Limb (tissue), 2 donors: ENCODE measurements at regions not wholly inside any gene's neighbourhood (a gene's known extent, or its start where the extent isn't known, plus 50 kb on each side); places are given as distances from the start of the nearest gene placed in this dataset.
A peak's percentile ranks its signal among the peaks of the same experiment; 100 is the strongest.
"Not testable (repeated sequence)": the region's sequence is repeated elsewhere in the genome, so short reads cannot be mapped to it uniquely, and the experiment has no call there.

ENCODE experiments used
- DNase-seq, 2 donors: peaks; one replicate each; pipeline ENCODE4 v3.0.0-alpha.2; 2016; ENCODE audit errors: extremely low spot score in 2 of 2

DNA sequence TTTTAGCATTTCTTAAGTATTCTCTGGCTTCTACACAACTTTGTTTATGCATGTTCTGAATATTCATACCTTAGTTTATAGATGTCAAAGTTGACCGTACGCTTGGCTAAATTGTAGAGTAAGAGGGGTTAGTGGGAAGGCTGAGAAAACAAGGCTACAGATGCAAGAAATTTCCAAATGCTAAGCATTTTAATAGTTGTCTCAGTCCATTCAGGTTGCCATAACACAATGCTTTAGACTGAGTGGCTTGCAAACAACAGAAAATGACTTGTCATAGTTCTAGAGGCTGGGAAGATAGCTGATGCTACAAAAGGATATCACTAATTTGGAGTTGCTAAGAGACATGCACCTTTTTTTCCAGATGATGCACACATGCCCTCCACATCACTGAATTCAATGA lies 53.0 kb upstream of the C1QTNF3 start:
- DNase-seq: not testable (repeated sequence)

GRCh38 chr5:34099891-34100290 lies 56.9 kb upstream of the C1QTNF3 start:
- not testable (repeated sequence) for DNase-seq

DNA sequence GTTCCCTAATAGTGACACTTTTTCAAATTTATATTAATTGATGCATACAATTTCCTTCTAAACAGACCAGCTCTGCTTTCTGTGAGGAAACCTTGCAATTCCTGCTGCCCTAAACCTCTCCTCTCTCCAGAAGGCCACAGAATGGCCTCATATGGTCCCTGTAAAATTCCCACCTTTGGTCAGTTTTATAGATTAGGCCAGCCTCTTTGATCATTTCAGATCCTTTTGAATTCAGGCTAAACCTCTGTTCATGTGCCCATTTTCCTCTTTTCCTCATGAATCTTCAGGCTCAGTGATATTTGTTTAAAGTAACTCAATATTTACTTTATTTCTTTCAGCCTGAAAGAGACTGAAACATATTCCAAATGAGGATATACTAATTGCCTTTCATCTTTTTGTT lies 58.6 kb upstream of the C1QTNF3 start:
- not testable (repeated sequence) for DNase-seq

GRCh38 chr5:34108897-34109296 lies 65.9 kb upstream of the C1QTNF3 start:
- not testable (repeated sequence) for DNase-seq

GRCh38 chr5:34124280-34124679 lies 81.3 kb upstream of the C1QTNF3 start:
- not testable (repeated sequence) for DNase-seq

DNA sequence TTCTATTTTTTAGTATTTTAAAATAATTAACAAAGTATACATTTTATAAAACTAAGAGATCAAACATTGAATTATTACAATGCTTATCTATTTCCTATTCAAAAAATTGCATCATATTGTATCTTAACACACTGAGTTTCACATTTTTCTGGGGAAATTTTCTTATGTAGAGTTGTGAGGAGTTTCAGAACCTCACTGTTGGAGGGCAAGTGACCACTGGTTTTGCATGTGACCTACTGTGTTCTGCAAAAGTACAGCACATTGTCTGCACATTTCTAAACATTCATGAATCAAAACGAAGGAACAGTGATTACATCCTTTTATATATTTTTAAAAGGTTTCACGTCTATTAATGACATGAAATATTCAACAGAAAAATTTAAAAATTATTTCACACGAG lies 82.3 kb upstream of the C1QTNF3 start:
- DNase-seq: not testable (repeated sequence)

- not testable (repeated sequence) for DNase-seq
These were observed 83.7 kb upstream of the C1QTNF3 start for GRCh38 chr5:34126741-34127140.

GRCh38 chr5:34127818-34128217 lies 84.8 kb upstream of the C1QTNF3 start:
- not testable (repeated sequence) for DNase-seq

DNA sequence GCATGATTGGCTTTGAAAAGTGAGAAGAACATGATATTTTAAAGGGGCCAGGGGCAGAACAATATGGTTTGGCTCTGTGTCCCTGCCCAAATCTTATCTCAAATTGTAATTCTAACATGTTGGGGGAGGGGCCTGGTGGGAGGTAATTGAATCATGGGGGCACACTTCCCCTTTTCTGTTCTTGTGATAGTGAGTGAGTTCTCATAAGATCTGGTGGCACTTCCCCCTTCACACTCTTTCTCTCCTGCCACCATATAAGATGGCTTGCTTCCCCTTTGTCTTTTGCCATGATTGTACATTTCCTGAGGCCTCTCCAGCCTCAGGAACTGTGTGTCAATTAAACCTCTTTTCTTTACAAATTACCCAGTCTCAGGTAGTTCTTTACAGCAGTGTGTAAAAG lies 85.9 kb upstream of the C1QTNF3 start:
- DNase-seq: not testable (repeated sequence)

DNA sequence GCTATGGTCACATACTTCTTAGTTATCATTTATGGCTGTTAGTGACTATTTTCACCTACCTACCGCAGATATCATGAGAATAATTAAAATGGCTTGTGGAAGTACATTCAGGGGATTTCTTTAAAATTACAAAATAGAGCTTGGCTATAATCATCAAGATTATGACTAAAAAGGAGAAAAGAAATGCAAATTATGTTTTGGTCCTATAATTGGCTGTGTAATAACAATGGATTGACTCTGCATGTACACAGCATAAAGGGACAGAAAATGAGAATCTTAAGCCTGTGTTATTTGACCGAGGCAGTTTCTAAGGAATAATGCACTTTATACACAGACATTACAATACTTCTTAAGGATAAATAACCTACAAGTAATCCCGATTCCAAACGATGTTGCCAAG lies 112.0 kb upstream of the C1QTNF3 start:
- DNase-seq: not testable (repeated sequence)

- not testable (repeated sequence) for DNase-seq
These were observed 113.8 kb upstream of the C1QTNF3 start for GRCh38 chr5:34156703-34157414.

DNA sequence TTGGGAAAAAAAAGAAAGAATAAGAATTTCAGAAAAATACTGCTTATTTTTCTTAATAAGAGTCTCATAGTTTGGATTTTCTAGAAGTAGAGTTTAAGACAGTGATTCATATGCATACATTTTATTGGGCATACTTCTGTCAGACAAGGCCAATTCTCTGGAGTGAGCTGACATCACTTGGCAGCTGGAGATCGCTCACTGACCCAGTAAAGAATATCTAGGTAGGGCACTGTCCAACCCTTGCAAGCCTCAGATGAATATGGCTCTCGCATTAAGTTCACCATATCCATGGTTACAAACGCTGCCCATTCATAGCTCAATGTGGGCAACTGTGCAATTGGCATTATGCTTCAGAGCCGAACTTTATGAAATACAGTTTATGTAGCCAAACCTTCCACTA lies 117.9 kb upstream of the C1QTNF3 start:
- not testable (repeated sequence) for DNase-seq

- DNase-seq: not testable (repeated sequence)
These were observed 128.4 kb upstream of the C1QTNF3 start for GRCh38 chr5:34171398-34171797.

DNA sequence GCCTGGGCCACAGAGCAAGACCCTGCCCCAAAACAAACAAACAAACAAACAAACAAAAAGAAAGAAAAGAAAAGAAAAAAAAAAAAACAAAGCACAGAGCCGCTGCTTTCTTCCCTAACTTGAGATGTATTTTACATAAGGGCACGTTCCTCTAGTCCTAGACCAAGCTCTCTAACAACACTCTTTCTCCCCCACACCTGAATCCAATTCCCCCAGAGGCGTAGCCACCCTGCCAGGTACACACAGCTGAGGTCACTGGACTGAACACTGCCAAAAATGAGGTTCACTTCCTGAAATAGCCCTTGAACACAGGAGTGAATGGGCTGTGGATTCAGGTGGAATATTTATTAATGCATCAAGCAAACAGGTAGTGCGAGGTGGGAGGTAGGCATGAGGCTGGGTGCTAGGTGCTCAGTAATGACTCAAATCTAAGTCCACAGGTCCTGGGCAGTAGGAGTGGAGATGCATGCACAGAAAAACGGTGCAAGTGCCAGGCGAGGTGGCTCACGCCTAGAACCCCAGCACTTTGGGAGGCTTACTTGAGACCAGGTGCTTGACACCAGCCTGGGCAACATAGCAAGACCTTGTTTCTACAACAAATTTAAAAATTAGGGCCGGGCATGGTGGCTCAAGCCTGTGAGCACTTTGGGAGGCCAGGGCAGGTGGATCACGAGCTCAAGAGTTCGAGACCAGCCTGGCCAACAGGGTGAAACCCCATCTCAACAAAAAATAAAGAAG lies 136.6 kb upstream of the C1QTNF3 start:
- DNase-seq: peak in 1 of 2 donors; percentile 19

- DNase-seq: not testable (repeated sequence)
These were observed 137.2 kb upstream of the C1QTNF3 start for GRCh38 chr5:34180225-34180624.

DNA sequence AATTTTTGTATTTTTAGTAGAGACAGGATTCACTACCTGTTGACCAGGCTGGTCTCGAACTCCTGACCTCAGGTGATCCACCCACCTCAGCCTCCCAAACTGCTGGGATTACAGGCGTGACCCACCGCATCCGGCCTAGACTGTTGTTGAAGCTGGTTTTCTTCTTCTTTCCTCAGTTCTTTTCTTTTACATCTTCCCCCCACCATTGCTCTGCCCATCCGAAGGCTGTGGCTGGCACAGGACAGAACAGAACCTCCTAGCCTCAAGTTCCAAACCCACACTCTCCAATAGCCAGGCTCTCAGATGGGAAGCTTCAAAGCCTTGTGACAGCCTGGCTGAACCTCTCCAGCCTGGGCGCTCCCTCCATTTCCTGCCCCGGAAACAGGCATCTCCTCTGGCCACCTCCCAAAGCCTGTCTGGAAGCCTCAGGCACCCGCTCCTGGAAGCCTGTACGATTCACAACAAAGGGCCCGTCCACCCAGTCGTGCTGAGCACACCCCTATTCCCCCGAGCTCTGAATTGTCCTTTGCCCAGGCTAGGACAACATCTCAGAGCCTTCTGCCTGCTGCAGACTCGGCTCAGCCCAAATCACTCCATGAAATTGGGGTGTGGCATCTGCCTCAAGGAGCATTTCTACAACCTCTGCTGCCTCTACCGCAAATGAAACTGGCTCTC lies 138.1 kb upstream of the C1QTNF3 start:
- not testable (repeated sequence) for DNase-seq

GRCh38 chr5:34185005-34185404 lies 142.0 kb upstream of the C1QTNF3 start:
- DNase-seq: not testable (repeated sequence)

GRCh38 chr5:34185572-34185971 lies 142.6 kb upstream of the C1QTNF3 start:
- DNase-seq: not testable (repeated sequence)

GRCh38 chr5:34186108-34186507 lies 143.1 kb upstream of the C1QTNF3 start:
- not testable (repeated sequence) for DNase-seq

- not testable (repeated sequence) for DNase-seq
These were observed 143.9 kb upstream of the C1QTNF3 start for GRCh38 chr5:34186865-34187264.

GRCh38 chr5:34187441-34187840 lies 144.4 kb upstream of the C1QTNF3 start:
- DNase-seq: not testable (repeated sequence)
